ENCODE measurements at regions not wholly inside any gene's neighbourhood (a gene's known extent, or its start where the extent isn't known, plus 50 kb on each side); places are given as distances from the start of the nearest gene placed in this dataset.

DNA sequence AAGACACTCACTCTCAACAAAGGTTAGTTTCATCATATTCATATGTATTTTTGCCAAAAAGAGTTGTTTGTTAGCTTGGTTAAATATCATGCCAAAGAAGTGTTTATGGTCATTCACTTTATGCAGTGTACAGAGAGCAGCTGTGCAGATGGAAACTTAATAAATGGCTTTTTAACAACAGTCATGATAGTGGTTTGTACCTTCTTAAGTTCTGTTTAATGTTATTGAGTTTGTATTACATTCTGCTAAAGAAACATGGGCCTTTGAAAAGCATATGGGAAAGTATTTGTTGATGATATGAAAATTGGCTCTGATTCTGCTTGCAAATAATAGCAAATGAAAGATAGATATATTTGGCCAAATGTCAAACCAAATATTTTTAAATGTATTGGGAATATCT lies 607.3 kb downstream of the NCAM2 start:
- DNase-seq, result no peak

DNA sequence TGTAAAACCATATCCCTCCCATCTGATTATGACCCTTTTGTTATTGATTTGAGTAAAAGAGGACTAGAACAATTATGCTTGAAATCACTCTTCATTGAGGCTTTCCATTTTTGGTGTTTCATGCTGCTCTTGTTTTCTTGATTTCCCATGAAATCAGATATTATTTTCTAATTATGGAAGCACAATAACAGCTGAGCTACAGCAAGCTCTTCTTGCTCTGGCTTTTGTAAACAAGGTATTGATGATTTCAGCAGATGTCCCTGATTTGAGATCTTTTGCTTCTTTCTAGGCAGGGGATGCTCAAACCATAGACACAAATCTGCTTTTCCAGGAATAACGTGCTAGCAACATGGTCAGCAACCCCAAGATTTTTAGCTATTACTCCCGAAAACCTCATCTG lies 607.8 kb downstream of the NCAM2 start:
- DNase-seq, result no peak

DNA sequence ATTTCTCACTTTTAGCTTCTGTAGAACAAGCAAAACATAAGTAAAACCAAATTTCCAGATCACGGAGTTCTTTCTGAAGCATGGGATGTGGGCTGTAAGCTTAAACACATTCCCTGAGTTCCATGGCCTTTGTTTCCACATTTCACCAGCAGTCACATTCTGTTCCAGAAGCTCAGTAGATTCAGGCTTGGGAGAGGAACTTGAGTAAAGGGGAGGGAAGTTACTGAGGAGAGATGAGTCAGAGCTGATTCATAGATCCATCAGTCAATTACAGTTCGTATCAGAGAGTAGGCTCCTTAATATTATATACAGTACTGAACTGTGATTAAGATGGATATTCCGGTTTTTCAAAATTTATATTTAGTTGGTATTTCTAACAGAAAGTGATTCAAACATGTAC lies 614.3 kb downstream of the NCAM2 start:
- no peak for DNase-seq

DNA sequence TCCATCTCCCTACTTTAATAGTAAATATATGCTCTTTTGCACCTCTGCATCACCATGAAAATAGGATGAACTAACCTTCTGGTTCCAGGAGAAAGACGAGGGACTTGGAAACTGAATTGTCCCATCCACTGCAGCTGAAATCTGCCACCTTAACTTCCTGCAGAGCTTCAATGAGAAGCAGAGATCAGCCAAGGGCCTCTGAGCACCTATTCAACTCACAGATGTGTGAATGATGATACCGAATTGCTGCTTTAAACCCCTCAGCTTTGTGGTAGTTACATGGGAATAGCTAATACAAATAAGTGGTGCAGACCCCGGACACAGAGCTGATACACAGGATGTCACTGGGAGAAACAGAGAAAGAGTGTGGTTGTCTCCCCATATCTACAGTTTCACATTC lies 616.8 kb downstream of the NCAM2 start:
- DNase-seq, result no peak

DNA sequence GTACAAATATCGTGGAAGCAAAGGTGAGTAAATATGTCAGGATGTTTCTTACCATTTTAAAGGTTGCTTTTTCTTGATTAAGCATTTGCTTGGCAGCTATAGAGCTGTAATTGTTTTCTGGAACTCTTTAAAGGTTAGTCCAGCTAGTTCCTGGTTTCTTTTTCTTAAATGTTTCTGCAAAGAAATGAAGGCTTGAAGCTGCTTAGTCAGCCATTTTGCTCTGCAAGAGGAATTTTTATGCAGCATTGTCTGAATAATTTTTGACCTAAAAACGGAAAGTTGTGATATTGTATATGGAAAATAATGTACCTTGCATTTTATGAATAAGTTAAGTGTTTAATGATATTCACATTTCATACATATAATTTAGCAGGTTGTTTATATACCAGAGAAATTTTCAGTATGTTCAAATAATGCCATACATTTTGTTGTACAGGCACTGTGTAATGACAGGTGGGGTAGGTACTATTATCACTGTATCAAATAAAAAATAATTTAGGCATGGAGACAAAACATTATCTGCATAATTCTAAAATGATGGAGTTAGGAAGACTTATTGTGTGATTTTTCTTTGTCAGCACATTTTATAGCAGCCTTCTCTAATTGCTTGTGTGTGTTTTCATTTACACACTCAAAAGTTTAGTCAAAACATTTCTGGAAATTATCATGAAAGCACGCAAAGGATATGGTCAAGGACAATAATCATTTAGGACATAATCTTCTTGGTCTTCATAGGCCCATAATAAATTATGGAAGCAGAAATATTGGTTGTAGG lies 624.4 kb downstream of the NCAM2 start:
- no peak for DNase-seq

DNA sequence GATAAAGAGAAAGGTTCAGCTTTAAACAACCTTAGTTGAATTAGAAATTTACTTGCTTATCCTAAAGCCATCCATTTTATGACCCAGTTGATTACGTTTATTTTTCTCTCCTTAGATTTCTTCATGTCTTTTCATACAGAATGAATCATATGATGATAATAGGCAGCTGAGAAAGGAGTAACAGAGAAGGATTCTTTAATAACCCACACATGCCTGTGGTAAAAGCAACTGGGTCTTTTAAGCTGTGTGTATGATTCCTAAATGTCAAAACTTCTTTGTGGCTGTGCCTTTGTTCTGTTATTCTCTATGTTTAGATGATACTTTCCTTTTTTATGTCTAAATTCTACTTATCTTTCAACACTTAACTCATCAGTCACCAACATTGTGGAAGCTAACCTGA lies 626.5 kb downstream of the NCAM2 start:
- no peak for DNase-seq

DNA sequence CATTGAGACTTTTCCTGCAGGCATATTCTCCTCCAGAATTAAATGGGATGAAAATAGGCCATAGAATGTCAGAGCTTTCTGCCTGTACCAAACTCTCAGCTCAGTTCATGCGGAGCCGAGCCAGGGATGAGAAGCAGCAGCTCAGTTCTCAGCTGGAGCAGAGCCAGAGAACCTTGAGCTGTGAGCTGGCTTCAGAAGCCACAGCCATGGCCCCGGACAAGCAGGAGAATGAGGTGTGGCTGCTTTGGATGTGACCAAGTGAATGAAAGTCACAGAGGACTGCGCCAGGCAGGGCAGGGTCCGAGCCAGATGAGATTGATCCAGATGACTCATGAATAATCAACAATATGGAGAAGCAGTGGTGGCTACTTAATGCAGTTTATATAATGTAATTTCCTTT lies 633.8 kb downstream of the NCAM2 start:
- no peak for DNase-seq

DNA sequence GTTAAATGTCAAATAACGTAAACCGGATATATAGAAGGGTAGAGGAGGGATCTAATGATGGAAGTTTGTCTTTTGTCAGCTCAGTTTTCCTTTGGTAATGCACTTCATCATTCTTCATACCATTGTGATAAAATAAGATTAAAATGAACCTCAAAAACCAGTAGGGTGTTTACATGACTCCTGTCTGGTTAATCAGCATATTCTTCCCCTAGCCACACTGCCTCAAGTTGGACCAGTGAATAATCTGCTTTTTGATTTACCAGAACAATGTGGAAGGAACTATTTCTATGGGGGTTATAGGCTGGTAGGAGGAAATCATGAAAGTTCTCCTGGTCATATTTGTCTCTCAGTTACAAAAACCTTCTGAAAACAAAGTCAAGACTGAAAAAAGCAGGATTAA lies 634.7 kb downstream of the NCAM2 start:
- DNase-seq, result no peak

DNA sequence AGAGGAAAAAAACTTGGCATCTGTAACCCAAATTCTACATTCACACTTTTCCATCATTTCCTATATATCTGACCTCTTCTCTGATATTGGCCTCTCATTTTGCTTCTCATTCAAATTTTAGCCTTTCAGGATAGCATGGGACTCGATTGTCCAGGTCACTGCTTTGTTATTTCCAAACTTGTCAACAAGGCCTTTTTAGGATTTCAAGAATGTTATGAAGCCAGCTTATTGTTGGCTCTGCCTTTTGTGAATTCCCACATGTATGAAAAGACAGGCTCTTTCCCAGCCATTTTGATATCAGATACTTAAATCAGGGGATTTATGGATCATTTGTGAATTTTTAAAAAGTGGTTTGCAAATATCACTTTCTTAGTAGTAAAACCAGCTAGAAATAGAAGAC lies 663.5 kb downstream of the NCAM2 start:
- DNase-seq, result no peak

DNA sequence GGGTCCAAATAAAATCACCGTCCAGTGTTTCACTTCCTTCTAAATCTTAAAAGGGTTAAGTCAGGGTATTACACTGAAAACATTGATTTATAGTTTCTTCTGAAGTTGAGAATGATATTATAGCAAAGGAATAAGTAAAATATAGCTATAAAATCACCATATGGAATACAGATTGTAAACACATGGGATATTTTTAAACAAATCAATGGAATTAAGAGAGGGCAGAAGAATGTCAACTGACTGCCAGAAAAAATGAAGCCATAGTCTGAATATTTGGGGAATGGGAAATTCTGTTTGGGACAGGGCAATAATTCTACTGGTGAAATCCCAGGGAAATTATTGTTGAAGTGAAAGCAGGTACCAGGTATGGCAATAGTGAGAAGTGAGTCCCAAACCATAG lies 664.6 kb downstream of the NCAM2 start:
- DNase-seq, result no peak

DNA sequence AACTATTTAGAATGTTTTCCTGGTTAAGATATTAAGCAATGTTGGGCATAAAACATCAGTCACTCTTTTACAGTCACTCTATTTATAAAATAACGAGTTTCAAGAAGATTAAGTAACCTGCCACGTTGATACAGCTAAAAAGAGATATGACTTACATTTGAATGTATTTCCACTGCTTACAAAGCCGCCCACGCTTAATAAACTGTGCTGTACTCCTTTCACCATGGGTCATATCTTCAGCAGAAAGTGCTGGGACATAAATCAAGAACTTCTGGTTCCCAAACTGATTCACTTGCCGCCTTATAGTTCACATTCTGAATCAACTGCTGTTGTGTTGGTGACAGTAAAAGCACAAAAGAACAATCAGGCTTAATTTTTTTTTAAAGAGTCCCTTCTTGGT lies 666.7 kb downstream of the NCAM2 start:
- DNase-seq, result no peak

DNA sequence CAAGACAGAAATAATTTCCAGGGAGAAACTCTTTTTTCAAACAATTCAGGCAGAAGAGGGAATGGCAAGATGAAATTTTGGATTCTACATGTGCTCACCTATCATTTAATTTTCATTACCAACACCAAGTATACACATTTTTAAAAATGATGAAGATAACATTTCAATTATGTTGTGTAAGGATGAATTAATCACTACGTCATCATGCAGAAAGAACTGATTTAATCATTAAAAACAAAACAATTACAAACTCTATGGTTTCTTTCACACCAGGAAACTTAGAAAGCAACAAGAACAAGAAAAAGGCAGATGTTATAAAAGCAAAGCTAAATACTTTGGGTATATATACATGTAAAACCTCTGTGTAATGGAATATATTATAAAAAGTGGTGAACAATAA lies 668.5 kb downstream of the NCAM2 start:
- no peak for DNase-seq

DNA sequence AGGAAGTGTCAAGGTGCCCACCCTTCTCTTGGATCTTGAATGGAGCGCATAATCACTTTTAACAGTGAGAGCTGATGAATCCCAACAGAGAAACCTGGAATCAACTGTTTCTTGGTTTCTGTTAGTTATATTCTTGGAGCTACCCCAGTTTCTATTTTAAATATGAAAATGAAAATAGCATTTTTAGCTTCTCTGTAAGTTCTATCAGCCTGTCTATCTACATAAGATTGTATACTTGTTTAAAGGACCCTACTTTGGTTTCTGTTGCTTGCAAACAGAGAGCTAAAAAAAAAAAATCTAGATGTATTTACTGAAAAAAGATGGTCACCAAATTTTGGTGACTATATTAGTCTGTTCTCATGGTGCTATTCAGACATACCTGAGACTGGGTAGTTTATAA lies 670.0 kb downstream of the NCAM2 start:
- no peak for DNase-seq

DNA sequence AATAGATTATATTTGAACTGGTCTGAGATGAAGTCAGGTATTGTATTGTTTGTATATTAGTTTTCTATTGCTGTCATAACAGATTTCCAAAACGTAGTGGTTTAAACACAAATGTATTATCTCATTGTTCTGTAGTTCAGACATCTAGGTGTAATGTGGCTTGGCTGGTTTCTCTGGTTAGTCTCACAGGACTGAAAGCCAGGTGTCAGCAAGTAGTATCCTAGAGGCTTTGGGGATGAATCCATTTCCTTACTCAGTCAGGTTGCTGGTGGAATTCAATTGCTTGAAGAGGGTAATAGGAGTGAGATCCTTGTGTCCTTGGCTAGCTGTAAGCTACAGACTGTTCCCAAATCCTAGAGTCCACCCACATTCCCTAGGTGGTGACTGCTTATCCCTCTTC lies 675.8 kb downstream of the NCAM2 start:
- DNase-seq, result no peak

DNA sequence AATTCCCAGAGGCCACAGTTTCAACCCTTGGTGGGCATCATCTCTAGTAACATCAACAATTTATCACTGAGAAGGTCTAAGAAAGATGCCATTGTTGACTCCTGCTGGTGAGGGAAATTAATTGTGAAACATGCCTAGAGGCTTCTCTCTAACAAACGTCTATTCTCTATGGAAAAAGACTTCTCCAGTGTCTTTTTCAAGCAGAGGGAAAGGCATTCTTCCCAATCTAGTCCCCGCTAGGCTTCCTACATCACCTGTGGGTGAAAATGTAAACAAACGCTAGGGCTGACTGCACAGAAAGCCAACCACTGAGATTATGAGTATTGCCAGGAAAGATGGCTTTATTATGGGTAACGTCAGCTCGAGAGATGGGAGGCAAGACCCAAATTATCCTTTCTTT lies 677.4 kb downstream of the NCAM2 start:
- DNase-seq, result no peak

DNA sequence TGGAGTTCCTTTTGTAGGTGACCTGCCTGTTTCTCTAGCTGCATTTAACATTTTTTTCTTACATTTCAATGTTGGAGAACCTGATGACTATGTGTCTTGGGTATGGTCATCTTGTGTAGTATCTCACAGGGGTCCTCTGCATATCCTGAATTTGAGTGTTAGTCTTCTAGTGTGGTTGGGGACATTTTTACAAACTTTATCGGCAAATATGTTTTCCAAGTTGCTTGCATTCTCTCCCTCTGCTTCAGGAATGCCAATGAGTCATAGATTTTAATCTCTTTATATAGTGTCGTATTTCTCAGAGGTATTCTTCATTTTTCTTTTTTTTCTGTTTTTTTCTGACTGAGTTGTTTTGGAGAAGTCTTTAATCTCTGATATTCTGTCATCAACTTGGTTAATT lies 684.0 kb downstream of the NCAM2 start:
- DNase-seq, result no peak

DNA sequence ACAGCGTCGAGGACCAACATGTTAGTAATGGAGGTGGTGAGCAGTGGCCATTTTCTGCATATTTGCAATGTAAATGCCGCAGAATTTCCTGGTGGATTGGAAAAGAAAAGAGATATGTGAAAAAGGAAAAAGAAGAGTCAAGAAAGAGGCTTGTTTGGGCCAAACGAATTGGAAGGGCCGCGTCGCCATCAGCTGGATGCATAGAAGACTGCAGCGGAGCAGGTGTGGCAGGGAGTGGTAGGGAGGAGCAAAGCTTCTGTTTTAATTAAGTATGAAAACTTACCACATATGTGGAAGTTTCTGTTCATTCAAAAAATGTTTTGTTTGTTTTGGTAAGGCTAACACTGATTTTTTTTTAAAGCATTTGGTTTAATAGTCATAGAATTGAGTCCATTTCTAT lies 690.7 kb downstream of the NCAM2 start:
- no peak for DNase-seq

DNA sequence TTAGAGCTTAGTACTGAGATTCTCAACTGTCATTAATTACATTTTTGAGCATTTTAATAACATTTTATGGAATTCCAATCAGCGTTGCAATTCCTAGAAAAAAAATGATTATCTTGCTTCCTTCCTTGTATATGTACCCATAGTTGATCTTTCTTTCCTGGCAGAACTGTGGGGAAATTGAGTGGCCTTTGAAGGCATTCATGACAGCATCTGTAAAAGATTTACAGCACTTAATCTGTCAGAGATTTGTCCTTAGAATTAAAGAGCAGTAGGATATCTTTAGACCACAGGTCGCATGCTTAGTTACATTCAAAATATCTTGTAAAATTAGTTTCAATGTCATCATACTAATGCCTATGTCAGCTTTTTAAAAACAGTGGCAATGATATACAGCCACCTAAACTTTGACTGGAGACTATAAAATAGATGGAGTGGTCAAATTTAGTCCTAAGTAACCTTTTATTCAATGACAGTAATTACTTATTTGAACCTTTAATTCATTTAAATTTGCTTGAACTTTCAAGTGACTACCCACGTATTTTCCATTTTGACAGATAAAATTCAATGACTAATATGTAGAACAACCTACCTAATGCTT lies 692.0 kb downstream of the NCAM2 start:
- no peak for DNase-seq

DNA sequence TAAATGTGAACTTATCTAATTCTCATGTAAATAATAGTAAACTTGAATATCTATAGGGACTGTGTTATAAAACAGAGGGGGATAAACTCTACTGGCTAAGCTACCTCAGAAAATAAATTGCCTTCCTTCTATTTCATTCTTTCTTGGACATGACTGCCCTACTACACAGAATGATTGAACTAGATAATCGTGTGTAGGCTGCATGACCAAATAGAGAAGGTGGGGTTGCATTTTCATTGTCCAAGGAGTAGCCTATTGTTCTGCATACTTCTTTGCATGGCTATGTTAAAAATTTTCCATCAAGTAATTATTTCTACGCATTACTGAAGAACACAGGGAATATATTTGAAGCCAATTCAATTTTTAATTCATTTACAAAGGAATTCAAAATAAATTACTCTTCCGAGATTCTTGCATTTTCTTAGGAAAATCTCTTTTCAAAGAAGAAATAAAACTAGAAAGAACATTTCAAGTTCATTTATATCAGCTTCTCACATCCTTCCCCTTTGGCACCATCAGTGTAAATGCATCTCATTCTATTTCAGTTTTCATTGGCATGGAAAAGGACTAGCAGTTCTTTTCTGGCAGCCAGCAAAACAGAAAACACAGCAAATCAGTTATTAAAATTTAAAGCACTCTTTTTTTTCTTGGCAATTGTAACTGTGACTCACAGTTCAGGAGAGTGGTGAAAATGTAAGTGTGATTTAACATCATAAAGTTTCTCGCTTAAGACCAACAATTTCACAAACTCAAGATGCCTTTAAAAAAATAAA lies 714.7 kb downstream of the NCAM2 start:
- DNase-seq, result no peak

DNA sequence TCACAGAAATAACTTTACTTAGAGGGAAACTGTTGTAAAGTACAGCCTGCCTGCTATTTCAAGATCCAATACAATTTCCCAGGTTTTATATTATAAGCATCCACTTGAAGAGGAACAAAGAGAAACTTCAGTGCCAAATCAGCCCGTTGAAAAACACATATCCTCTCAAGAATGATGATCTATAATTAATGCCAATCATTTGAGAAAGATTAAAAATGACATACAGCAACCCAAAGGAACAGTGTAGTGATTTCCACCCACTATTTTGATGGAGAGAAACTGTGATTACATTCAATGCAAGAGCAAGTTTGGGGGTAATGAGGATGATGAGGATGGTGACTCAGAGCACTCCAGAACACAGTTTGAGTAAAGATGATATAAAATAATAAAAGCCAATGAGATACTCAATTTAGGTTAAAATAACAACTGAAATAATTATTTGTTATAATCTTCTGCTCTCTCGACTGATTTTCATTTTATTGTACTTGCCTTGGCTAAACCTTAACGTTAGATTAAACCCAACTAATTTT lies 715.5 kb downstream of the NCAM2 start:
- DNase-seq, result no peak

DNA sequence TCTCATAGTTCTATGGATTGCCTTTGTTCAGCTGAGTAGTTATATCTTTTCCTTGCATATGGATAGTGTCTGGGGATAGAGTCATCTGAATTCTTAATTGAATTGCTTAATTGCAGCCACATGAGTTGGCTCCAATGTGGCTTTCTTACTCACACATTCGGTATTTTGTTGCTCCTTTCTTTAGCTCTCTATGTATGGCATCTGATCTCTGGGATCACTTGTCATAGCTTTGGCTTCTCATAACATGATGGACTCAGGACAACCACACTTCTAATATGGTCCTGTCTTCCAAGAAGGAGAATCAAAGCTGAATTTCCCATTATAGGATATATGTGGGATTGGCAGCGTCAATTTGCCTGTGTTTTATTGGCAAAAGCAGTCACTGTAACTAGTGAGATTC lies 716.2 kb downstream of the NCAM2 start:
- no peak for DNase-seq

DNA sequence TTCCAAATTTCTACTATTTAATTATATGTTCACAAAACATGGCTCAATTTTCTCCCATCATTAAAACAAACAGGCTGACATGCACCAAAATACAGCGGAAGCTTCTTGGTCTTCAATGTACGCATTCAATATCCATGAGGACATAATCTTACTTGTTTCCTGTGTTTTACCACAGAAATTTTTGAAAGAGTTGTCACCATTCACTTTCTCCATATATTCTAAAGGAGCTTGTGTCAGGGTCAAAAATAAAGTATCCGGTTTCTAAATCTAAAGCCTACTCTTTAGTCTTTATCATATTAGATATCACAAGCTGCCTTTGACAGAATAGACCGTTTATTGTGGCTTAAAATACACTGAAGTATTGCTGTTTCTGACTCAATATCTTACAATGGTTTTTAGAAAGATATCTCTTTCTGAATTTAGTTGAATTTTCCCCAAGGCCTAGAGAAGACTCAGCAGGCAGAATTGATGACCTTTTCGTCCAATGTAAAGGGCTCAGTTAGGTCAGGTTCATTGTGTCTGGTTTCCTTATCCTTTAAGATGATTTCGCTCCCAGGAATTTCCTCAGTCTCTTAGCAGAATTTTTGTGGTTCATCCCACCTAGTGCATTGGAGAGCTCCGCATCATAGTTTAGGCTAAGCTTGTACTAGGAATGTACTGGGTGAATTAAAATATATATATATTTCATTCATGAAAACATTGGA lies 717.2 kb downstream of the NCAM2 start:
- no peak for DNase-seq

DNA sequence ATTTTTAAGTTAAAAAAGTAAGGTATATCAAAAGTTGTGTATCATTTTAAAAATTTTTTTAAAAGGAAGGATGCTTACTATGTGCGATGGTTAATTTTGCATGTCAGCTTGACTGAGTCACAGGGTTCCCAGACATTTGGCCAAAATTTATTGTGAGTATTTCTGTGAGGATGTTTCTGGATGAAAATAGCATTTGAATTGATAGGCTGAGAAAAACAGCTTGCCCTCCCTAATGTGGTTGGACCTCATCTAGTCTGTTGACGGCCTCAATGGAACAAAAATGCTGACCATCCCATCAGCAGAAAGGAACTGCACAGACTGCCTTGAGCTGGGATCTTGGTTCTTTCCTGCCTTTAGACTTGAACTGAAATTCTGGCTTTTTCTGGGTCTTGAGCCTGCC lies 724.5 kb downstream of the NCAM2 start:
- DNase-seq, result no peak

Measured in CD4-positive, alpha-beta T cell treated with Interleukin-4 for 1 hour (primary cell).